GM12878 (cell line): ENCODE measurements at regions not wholly inside any gene's neighbourhood (a gene's known extent, or its start where the extent isn't known, plus 50 kb on each side); places are given as distances from the start of the nearest gene placed in this dataset.

Experiments
- ATAC-seq: fragments of 200-7000 bp; cut with Tn5 transposase; 3 replicates; pipeline ENCODE4 v1.9.1; 2020; ENCODE audit warnings: mild to moderate bottlenecking, moderate library complexity
- BruUV-seq: library from RNA; stranded (reverse); fragments of 400-500 nt; replicated peaks from 2 replicates; lab custom pipeline; 2021; lab: Mats Ljungman, UMichigan
- CTCF ChIA-PET: fragments of 300-600 bp; sonication (Branson Sonifier 250); formaldehyde crosslinking; extraction: SDS; loops from one replicate; lab custom pipeline; 2021; ENCODE audit warnings: inconsistent platforms; lab: Yijun Ruan, JAX
- POLR2A ChIA-PET: fragments of 350-600 bp; formaldehyde crosslinking; extraction: SDS; loops from one replicate; lab custom pipeline; 2021; ENCODE audit warnings: inconsistent platforms; lab: Charles Lee
- RAD21 ChIA-PET: fragments of 300-600 bp; sonication (Branson Sonifier 250); formaldehyde crosslinking; loops from one replicate; lab custom pipeline; 2023; ENCODE audit warnings: antibody characterized with exemption; ENCODE audit not compliant: unreplicated experiment; lab: Charles Lee
- SMC1A ChIA-PET: fragments of 300-600 bp; sonication (Branson Sonifier 250); formaldehyde crosslinking; loops from one replicate; lab custom pipeline; 2023; ENCODE audit not compliant: unreplicated experiment, uncharacterized antibody; lab: Charles Lee
- DNase-seq: peaks from one replicate; pipeline ENCODE4 v3.0.0-alpha.2; 2011; ENCODE audit warnings: low read depth, low spot score
- FAIRE-seq: peaks from 3 replicates; lab custom pipeline; 2011; peaks lifted over from hg19 to GRCh38; lab: Jason Lieb, UNC
- H2AFZ ChIP-seq: 2 replicates; pipeline ENCODE4 v1.6.0; 2011; ENCODE audit warnings: low read depth, low read length, control low read depth; ENCODE audit not compliant: control insufficient read depth
- H3K27ac ChIP-seq: 2 replicates; pipeline ENCODE4 v1.5.1; 2011; ENCODE audit warnings: control low read depth; ENCODE audit not compliant: control insufficient read depth, insufficient read depth
- H3K27me3 ChIP-seq, 2 experiments: replicated peaks in 1 of 2; 2 replicates each; pipeline versions ENCODE4 v1.6.0 to v1.6.1; 2011; ENCODE audit warnings: low read length in 1 of 2; ENCODE audit not compliant: control insufficient read depth in 2 of 2, insufficient read depth in 2 of 2
- H3K36me3 ChIP-seq, 2 experiments: 2 replicates each; pipeline ENCODE4 v1.5.1; 2011; ENCODE audit warnings: low read length in 1 of 2; ENCODE audit not compliant: control insufficient read depth in 2 of 2, insufficient read depth in 2 of 2
- H3K4me1 ChIP-seq: 2 replicates; pipeline ENCODE4 v1.6.1; 2011; ENCODE audit warnings: mild to moderate bottlenecking, low read length, moderate library complexity, mixed read lengths; ENCODE audit not compliant: control insufficient read depth, insufficient read depth
- H3K4me2 ChIP-seq: 2 replicates; pipeline ENCODE4 v1.6.0; 2011; ENCODE audit warnings: control low read depth; ENCODE audit not compliant: control insufficient read depth, insufficient read depth
- H3K4me3 ChIP-seq: fragments of 200-600 bp; sonication (generic); 2 replicates; pipeline ENCODE4 v1.5.1; 2016
- H3K79me2 ChIP-seq: 2 replicates; pipeline ENCODE4 v1.6.0; 2011; ENCODE audit warnings: low read length; ENCODE audit not compliant: control insufficient read depth, insufficient read depth
- H3K9ac ChIP-seq: 2 replicates; pipeline ENCODE4 v1.8.0; 2011; ENCODE audit warnings: low read length, control low read depth, mixed read lengths; ENCODE audit not compliant: control insufficient read depth, insufficient read depth
- H3K9me3 ChIP-seq: replicated peaks from 3 replicates; pipeline ENCODE4 v1.5.1; 2011; ENCODE audit warnings: mild to moderate bottlenecking, low read length; ENCODE audit not compliant: control insufficient read depth, insufficient read depth
- H4K20me1 ChIP-seq: 2 replicates; pipeline ENCODE4 v1.6.0; 2011; ENCODE audit not compliant: control insufficient read depth, insufficient read depth
- E2F4 ChIP-seq: IDR thresholded peaks from 2 replicates; pipeline ENCODE4 v1.6.1; 2012; ENCODE audit warnings: low read depth, low read length, improper control_type of control experiment
- E4F1 ChIP-seq: fragments of 450-650 bp; IDR thresholded peaks from 2 replicates; pipeline ENCODE4 v1.6.1; 2018; ENCODE audit warnings: borderline replicate concordance, mild to moderate bottlenecking; ENCODE audit not compliant: partially characterized antibody
- ETV6 ChIP-seq, 2 experiments: fragments of 450-650 bp in 1 of 2; IDR thresholded peaks in 1 of 2; conservative IDR thresholded peaks in 1 of 2; 2 replicates each; pipeline ENCODE4 v1.6.1; 2014; ENCODE audit warnings: antibody characterized with exemption in 1 of 2, borderline replicate concordance in 1 of 2, low read depth in 1 of 2, mild to moderate bottlenecking in 1 of 2, moderate library complexity in 1 of 2
- KLF5 ChIP-seq: fragments of 450-650 bp; IDR thresholded peaks from 2 replicates; pipeline ENCODE4 v1.6.1; 2014; ENCODE audit warnings: mild to moderate bottlenecking; ENCODE audit not compliant: partially characterized antibody
- MTA2 ChIP-seq: fragments of 450-650 bp; IDR thresholded peaks from 2 replicates; pipeline ENCODE4 v1.6.1; 2016; ENCODE audit warnings: low read depth, mild to moderate bottlenecking, moderate library complexity
- NFXL1 ChIP-seq: fragments of 450-650 bp; IDR thresholded peaks from 2 replicates; pipeline ENCODE4 v1.6.1; 2017; ENCODE audit warnings: antibody characterized with exemption, mild to moderate bottlenecking, borderline replicate concordance
- NFYB ChIP-seq: IDR thresholded peaks from 2 replicates; pipeline ENCODE4 v1.6.1; 2011; ENCODE audit warnings: low read depth, mild to moderate bottlenecking, low read length, improper control_type of control experiment, moderate library complexity; ENCODE audit not compliant: insufficient read depth
- POLR2A ChIP-seq: IDR thresholded peaks from 2 replicates; pipeline ENCODE4 v1.6.1; 2011; ENCODE audit warnings: low read depth, mild to moderate bottlenecking, low read length
- RAD51 ChIP-seq: fragments of 450-650 bp; IDR thresholded peaks from 2 replicates; pipeline ENCODE4 v1.6.1; 2016; ENCODE audit warnings: moderate library complexity, mild to moderate bottlenecking, inconsistent platforms
- SIX5 ChIP-seq: IDR thresholded peaks from 2 replicates; pipeline ENCODE4 v1.6.1; 2011; ENCODE audit warnings: mild to moderate bottlenecking, low read depth, low read length, moderate library complexity; ENCODE audit not compliant: severe bottlenecking
- SREBF2 ChIP-seq: IDR thresholded peaks from 2 replicates; pipeline ENCODE4 v1.6.1; 2012; ENCODE audit warnings: mild to moderate bottlenecking, low read length
- TARDBP ChIP-seq: IDR thresholded peaks from 2 replicates; pipeline ENCODE4 v1.6.1; 2016; ENCODE audit warnings: borderline replicate concordance
- TCF3 ChIP-seq: IDR thresholded peaks from 2 replicates; pipeline ENCODE4 v1.6.1; 2012; ENCODE audit warnings: low read depth, mild to moderate bottlenecking, low read length, borderline replicate concordance; ENCODE audit not compliant: insufficient read depth
- YBX1 ChIP-seq: fragments of 450-650 bp; IDR thresholded peaks from 2 replicates; pipeline ENCODE4 v1.6.1; 2016; ENCODE audit warnings: antibody characterized with exemption
- ZBED1 ChIP-seq: IDR thresholded peaks from 2 replicates; pipeline ENCODE4 v1.6.1; 2016; ENCODE audit warnings: borderline replicate concordance
- ZZZ3 ChIP-seq: IDR thresholded peaks from 2 replicates; pipeline ENCODE4 v1.6.1; 2011; ENCODE audit warnings: low read depth; ENCODE audit not compliant: control insufficient read depth, insufficient read length
- WGBS: methylation state at CpG from one replicate; pipeline ENCODE4 v1.1.6; 2016; ENCODE audit warnings: low lambda C conversion rate; ENCODE audit not compliant: insufficient replicate concordance, insufficient coverage; ENCODE audit errors: missing lambda C conversion rate; 5-methylcytosine and 5-hydroxymethylcytosine counted together
- in situ Hi-C: fragments of 300-500 bp; cut with MboI; formaldehyde crosslinking; loops from 9 replicates; pipeline ENCODE4 v1.14.3; 2018; ENCODE audit warnings: mixed read lengths
- intact Hi-C: fragments of 100-400 bp; cut with micrococcal nuclease; formaldehyde crosslinking; loops from one replicate; pipeline ENCODE4 v1.14.2; 2022; ENCODE audit not compliant: unreplicated experiment
- TF ChIP-seq, protein P1 (sequence below): fragments of 450-650 bp; IDR thresholded peaks from 2 replicates; pipeline ENCODE4 v1.6.1; 2016; ENCODE audit warnings: mild to moderate bottlenecking

DNA sequence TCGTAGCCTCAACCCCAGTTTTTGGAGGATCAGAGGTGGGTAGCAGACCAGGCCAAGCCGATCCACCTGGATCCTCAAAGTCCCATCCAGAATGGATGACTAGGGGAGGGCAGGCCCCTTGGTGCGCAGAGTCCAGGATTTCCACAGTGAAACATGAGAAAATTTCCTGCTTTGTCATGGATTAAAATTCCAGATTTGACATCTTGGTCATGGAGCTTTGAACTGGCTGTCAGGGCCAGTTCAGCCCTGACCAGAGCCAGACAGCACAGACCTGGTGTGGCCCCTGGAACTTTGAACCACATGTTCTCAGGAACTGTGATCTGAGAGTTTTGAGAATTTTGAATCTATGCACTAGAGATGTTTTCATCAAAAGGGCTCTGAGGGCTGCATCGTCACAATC lies 177.5 kb downstream of the MN1 start (continued):
- TF ChIP-seq, protein P1, sequence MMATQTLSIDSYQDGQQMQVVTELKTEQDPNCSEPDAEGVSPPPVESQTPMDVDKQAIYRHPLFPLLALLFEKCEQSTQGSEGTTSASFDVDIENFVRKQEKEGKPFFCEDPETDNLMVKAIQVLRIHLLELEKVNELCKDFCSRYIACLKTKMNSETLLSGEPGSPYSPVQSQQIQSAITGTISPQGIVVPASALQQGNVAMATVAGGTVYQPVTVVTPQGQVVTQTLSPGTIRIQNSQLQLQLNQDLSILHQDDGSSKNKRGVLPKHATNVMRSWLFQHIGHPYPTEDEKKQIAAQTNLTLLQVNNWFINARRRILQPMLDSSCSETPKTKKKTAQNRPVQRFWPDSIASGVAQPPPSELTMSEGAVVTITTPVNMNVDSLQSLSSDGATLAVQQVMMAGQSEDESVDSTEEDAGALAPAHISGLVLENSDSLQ = no peak
- TF ChIP-seq NFYB (no peak), ZZZ3 (no peak)

DNA sequence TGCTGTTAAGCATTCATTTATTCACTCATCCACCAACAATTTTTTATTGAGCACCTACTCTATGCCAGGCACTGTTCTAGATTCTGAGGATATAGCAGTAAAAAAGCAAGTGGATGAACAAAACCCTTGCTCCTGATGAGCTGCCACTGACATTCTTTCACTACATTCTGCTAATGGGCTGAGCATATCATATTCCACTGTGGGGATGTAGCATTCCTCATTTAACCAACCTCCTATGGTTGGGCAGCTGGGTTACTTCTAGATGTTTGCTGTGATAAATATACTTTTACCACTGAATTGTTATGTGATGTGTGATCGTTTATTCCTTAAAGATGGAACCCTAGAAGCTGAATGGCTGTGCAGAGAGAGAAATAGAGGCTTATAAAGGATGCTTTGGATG lies 176.9 kb downstream of the MN1 start:
- no peak for ATAC-seq
- H3K27me3 ChIP-seq = no peaks in the 10 kb centered on the region; a peak in 2 of 4 replicates
- H2AFZ ChIP-seq = no peak overlapping the region
- in situ Hi-C loops (no loop called here), intact Hi-C loops (no loop called here)
- H3K36me3 ChIP-seq = no peaks in the 10 kb centered on the region
- H3K4me3 ChIP-seq = no peak overlapping the region
- RAD21 ChIA-PET = no interaction called here
- 0% methylated on average over 1 of the region's 1 CpG for WGBS
- no peak for DNase-seq
- H3K4me2 ChIP-seq = no peak overlapping the region
- no TSS peak for BruUV-seq
- CTCF ChIA-PET = no interaction called here
- FAIRE-seq = no peak
- H3K9ac ChIP-seq = no peak overlapping the region
- TF ChIP-seq E4F1 (no peak), SREBF2 (no peak), NFXL1 (no peak), POLR2A (no peak), NFYB (no peak), ZBED1 (no peak), SIX5 (no peak), MTA2 (no peak), KLF5 (no peak), ETV6 (conservative IDR thresholded peaks at IDR 0.05 in 1 of 2, IDR thresholded peaks at IDR 0.05 in 1 of 2; ENCODE audit: borderline replicate concordance in 1 of 2, low read depth in 1 of 2) (no peak), TCF3 (no peak), YBX1 (no peak), E2F4 (no peak), RAD51 (no peak), TARDBP (no peak)
- no peaks in the 10 kb centered on the region for H4K20me1 ChIP-seq
- no peaks in the 10 kb centered on the region for H3K9me3 ChIP-seq
- SMC1A ChIA-PET = no interaction called here
- no peaks in the 10 kb centered on the region for H3K79me2 ChIP-seq
- no peaks in the 10 kb centered on the region for H3K4me1 ChIP-seq
- POLR2A ChIA-PET = no interaction called here
- H3K27ac ChIP-seq = no peak overlapping the region
